Activated naive CD8-positive, alpha-beta T cell treated with anti-CD3 and anti-CD28 coated beads for 36 hours (primary cell): ENCODE measurements at regions not wholly inside any gene's neighbourhood (a gene's known extent, or its start where the extent isn't known, plus 50 kb on each side); places are given as distances from the start of the nearest gene placed in this dataset.

ENCODE experiments used
- DNase-seq: peaks from one replicate; pipeline ENCODE4 v3.0.0; 2021
- H3K27ac Mint-ChIP-seq: one replicate; pipeline ENCODE4 v1.8.0; 2022; ENCODE audit warnings: mild to moderate bottlenecking, moderate library complexity, mixed read lengths
- H3K27me3 Mint-ChIP-seq: one replicate; pipeline ENCODE4 v1.8.0; 2022; ENCODE audit warnings: mild to moderate bottlenecking, mixed read lengths
- H3K36me3 Mint-ChIP-seq: one replicate; pipeline ENCODE4 v1.8.0; 2021; ENCODE audit warnings: mild to moderate bottlenecking, mixed read lengths
- H3K4me1 Mint-ChIP-seq: one replicate; pipeline ENCODE4 v1.8.0; 2021; ENCODE audit warnings: mixed read lengths
- H3K4me3 Mint-ChIP-seq: one replicate; pipeline ENCODE4 v1.8.0; 2022; ENCODE audit warnings: mild to moderate bottlenecking, moderate library complexity, mixed read lengths
- H3K9me3 Mint-ChIP-seq: one replicate; pipeline ENCODE4 v1.8.0; 2022; ENCODE audit warnings: mixed read lengths

DNA sequence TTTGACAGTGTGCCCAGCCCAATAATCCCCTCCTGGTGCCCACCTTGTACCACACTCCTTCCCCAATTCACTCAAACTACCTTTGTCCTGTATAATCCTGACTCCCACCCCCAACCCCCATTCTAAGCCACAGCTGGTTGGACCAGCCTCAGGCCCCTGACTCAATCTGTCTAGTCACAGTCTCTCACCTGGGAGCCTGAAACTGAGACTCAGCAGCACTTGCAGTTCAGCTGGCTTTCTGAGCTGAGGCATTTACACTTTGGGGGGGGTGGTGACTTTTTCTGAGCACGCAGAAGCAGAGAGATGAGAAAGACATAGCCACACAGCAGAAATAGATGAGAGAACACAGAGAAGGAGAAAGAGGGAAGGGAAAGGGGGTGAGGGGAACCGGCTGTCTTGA, 247.3 kb downstream of the MAN2A1 start:
- Mint-ChIP-seq H3K27ac (no peak overlapping the region), H3K4me3 (no peak overlapping the region), H3K36me3 (peaks cover 2% of the 10 kb centered on the region), H3K9me3 (peaks cover 11% of the 10 kb centered on the region), H3K27me3 (no peaks in the 10 kb centered on the region), H3K4me1 (peaks cover 11% of the 10 kb centered on the region)
- no peak for DNase-seq

DNA sequence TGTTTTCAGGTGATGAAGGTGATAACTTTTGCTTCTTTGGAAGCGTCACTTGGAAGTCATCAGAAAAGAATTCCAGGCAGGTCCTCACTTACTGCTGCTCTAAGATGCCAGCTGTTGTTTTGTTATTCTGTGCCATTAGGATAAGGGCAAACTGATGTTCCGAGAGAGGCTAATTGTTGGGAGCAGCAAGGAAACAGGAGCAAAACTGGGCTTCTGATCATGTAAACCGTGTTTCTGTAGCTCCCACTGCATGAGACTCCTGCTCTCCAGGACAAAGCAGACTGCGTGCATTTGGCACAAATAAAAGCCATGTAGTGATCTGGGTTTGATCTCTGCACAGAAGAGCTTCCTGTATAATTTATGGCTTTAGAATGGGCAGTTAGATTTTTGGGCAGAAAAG, 248.2 kb downstream of the MAN2A1 start:
- Mint-ChIP-seq H3K36me3 (peaks cover 2% of the 10 kb centered on the region), H3K4me1 (peaks cover 10% of the 10 kb centered on the region), H3K4me3 (no peak overlapping the region), H3K9me3 (peaks cover 11% of the 10 kb centered on the region), H3K27me3 (no peaks in the 10 kb centered on the region), H3K27ac (no peak overlapping the region)
- DNase-seq = no peak

DNA sequence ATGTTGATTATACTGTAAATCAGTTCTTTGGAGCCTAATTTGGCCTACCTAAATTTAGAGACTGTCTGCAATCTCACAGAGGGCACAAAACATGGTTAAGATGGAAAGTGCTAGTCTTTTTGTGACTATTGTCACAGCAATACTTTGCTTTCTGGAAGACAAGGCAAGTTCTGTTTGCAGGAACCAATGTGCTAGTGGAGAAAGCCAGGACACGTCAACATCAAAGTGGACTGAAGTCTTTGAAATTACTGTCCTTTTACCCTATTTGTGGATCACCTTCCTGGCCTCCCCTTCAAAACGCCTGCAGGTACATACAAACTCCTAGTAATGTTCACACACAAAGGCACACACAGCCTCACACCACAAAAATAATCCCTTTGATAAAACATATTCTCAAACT, 248.7 kb downstream of the MAN2A1 start:
- Mint-ChIP-seq H3K9me3 (peaks cover 10% of the 10 kb centered on the region), H3K36me3 (peaks cover 2% of the 10 kb centered on the region), H3K4me3 (no peak overlapping the region)

DNA sequence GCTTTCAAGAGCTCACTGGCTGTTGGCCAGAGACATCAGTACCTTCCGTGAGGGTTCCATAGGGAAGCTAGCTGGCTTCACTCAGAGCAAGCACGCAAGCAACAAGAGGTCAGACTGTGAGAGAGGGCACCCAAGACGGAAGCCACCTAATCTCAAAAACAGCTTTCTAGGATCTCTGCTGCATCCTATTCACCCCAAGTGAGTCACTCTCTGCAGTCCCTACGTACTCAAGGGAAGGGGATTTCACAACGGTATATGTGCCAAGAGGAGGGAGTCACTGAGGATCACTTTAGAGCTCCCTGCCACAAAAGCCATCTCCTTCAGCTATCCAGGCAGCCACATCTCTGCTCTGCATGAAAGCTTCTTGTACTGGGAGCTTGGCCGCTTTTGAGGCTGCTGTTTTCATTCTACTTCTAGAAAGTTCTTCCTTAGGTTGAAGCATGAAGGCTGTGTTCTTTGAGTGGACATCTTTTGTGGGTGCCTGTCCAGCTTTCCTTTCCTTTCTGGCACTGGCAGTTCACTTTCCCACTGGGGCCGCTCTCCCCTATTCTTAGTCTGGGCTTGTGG, 249.5 kb downstream of the MAN2A1 start:
- DNase-seq = no peak
- H3K27me3 Mint-ChIP-seq = no peaks in the 10 kb centered on the region
- peaks cover 2% of the 10 kb centered on the region for H3K36me3 Mint-ChIP-seq
- H3K27ac Mint-ChIP-seq = no peak overlapping the region
- H3K4me3 Mint-ChIP-seq = no peak overlapping the region
- peaks cover 10% of the 10 kb centered on the region for H3K9me3 Mint-ChIP-seq
- H3K4me1 Mint-ChIP-seq = peaks cover 10% of the 10 kb centered on the region

More for the DNA sequence above, 248.7 kb downstream of the MAN2A1 start:
- no peak overlapping the region for H3K27ac Mint-ChIP-seq
- H3K27me3 Mint-ChIP-seq = no peaks in the 10 kb centered on the region
- no peak for DNase-seq
- peaks cover 10% of the 10 kb centered on the region for H3K4me1 Mint-ChIP-seq

DNA sequence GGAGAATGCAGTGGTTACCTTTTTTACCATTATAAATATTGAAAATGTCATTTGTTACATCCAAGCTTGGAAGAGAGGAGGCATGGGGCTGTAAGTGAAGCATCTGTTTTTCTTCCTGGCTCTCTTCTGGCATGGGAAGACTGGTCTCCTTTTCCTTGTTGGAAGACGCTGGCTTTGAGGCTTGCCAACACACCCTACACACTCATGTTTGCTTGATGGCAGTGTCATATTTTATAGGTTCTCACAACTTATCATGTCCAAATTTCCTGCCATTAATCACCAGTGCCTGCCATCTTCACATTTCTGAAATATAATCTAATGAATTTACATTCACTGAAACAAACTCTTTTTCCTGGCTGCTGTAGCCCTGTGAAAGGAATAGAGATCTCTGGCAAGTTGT, 252.9 kb downstream of the MAN2A1 start:
- Mint-ChIP-seq H3K4me3 (no peak overlapping the region), H3K27me3 (no peaks in the 10 kb centered on the region), H3K9me3 (peaks cover 10% of the 10 kb centered on the region), H3K36me3 (peaks cover 2% of the 10 kb centered on the region), H3K27ac (no peak overlapping the region), H3K4me1 (peaks cover 15% of the 10 kb centered on the region)
- DNase-seq = no peak

DNA sequence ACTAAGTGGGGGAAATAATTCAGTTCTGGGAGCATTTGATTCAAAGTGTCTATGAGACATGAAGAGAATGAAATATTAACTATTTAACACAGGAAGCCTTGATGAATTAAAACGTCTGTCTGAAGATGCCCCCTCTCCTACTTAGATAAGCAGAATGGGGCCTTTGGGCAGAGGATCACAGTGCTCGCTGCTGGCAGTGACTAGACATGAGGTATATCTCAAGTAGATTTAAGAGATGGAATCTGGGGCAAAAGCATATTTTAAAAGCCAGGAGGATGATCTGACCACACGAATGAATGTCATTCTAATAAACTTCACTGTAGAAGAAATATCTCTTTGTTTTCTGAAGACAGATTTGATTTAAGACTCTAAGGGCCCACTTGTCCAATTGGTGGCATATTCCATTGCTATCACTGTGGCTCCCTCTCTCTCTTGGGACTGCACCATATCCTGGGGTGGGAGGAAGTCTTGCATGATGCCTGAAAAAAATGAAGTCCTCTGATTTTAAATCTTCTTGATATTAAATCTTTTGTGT, 254.0 kb downstream of the MAN2A1 start:
- peaks cover 10% of the 10 kb centered on the region for H3K9me3 Mint-ChIP-seq
- H3K4me3 Mint-ChIP-seq = no peak overlapping the region
- no peaks in the 10 kb centered on the region for H3K27me3 Mint-ChIP-seq
- no peak for DNase-seq
- peaks cover 14% of the 10 kb centered on the region for H3K4me1 Mint-ChIP-seq
- no peak overlapping the region for H3K27ac Mint-ChIP-seq
- peaks cover 2% of the 10 kb centered on the region for H3K36me3 Mint-ChIP-seq

DNA sequence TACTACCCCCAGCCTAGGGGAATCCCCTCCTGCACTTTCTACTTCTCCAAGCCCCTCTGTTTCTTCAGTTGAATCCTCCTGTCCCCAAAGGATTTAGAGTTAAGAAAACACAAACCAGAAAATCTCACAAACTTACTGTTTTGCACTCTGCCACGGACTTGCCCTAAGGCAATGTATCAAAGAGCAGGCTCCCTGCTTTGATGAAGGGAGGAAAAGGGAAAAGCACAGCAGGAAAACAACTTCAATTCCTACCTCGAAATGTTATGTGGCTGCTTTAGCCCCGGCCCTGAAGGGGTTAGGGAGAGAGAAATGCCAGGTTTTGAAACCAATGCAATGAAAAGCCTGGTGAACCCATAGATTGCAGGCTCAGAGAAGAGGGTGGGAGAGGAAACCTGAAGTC, 254.7 kb downstream of the MAN2A1 start:
- Mint-ChIP-seq H3K27me3 (no peaks in the 10 kb centered on the region), H3K4me1 (peaks cover 14% of the 10 kb centered on the region)

DNA sequence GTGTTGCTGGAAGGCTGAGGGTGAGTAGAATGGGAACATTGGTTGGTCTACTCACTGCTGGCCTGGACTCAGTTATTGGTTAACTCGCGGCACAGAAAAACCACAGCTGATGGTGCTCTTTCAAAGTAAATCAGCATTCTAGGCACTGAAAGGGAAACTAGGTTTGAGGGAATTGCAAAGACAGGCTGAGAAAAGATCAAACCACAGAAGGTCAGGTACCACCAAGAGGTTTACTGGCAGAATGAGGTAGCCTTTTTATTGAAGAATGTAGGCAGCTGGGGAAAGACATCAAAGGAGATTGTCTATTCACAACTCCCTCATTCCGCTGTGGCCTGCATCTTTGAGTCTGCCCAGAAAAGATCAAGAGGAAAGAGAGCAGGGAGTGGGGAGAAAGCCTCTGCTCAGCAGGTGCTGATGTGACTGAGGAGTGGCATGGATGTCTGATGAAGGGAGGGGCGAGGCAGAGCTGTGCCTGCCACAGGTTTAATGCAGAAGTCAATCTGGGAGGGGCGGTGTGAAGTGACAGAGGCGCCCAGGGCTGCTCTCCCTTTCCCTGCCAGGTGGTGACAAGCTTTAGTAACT, 255.5 kb downstream of the MAN2A1 start:
- DNase-seq = no peak
- Mint-ChIP-seq H3K27me3 (no peaks in the 10 kb centered on the region), H3K27ac (peak overlapping the region; percentile 32), H3K9me3 (peaks cover 3% of the 10 kb centered on the region), H3K4me1 (peaks cover 14% of the 10 kb centered on the region), H3K4me3 (peak overlapping the region; percentile 1), H3K36me3 (no peaks in the 10 kb centered on the region)

More for the DNA sequence above, 254.7 kb downstream of the MAN2A1 start:
- peaks cover 9% of the 10 kb centered on the region for H3K9me3 Mint-ChIP-seq
- H3K36me3 Mint-ChIP-seq = peaks cover 2% of the 10 kb centered on the region
- DNase-seq = no peak
- H3K27ac Mint-ChIP-seq = no peak overlapping the region
- H3K4me3 Mint-ChIP-seq = no peak overlapping the region

DNA sequence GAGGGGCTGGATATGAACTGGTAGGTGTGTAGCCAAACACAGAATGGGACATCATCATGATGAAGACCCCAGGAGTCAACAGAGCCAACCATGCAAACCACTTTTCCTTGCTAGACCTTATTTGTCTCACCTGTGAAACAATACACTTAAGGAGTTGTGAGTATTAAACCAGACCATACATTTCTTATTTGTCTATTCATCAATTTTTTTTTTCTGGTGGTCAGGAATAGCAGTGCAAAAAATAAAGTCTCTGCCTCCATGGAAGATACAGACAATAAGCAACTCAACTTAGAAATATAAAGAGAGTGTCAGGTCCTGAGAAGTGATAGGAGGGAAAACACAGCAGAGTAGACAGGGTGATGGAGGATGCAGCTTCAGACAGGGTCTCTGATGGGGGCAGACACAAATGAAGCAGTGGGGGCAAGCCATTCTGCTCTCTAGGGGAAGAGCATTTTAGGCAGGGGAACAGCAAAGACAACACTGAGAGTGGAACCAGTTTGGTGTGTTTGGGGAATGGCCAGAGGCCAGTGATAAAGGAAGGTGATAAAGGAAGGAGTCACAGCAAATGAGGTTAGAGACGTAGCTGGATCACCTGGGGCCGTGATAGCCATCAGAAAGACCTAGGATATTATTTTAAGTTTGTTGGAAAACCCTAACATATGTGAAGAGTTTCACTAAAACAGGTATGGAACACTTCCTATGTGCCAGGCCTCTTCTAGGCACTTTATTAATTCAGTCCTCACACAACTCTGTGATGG, 256.2 kb downstream of the MAN2A1 start:
- DNase-seq = no peak
- Mint-ChIP-seq H3K27ac (no peak overlapping the region), H3K4me3 (no peak overlapping the region), H3K9me3 (peaks cover 3% of the 10 kb centered on the region), H3K4me1 (peaks cover 14% of the 10 kb centered on the region), H3K36me3 (no peaks in the 10 kb centered on the region), H3K27me3 (no peaks in the 10 kb centered on the region)

DNA sequence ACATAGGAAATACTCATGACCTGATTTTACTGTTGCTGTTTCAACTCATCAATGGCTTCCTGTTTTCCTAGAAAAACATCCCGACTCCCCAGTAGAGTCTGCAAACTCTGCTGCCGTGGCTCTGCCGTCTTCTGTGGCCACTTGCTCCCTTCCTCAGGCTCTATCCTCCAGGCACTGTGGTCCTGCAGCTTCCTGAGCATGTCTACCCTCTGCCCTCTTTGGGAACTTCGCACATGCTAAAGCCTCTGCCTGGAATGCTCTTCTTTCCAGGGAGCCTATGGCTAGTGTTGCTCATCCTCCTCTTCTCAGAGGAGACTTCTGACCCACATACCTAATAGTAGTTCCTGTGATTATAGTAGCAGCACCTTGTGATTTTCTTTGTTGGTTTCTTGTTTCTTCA, 256.9 kb downstream of the MAN2A1 start:
- no peaks in the 10 kb centered on the region for H3K9me3 Mint-ChIP-seq
- no peaks in the 10 kb centered on the region for H3K27me3 Mint-ChIP-seq
- no peak for DNase-seq
- H3K4me1 Mint-ChIP-seq = peaks cover 14% of the 10 kb centered on the region
- H3K4me3 Mint-ChIP-seq = no peak overlapping the region
- no peak overlapping the region for H3K27ac Mint-ChIP-seq
- H3K36me3 Mint-ChIP-seq = no peaks in the 10 kb centered on the region

DNA sequence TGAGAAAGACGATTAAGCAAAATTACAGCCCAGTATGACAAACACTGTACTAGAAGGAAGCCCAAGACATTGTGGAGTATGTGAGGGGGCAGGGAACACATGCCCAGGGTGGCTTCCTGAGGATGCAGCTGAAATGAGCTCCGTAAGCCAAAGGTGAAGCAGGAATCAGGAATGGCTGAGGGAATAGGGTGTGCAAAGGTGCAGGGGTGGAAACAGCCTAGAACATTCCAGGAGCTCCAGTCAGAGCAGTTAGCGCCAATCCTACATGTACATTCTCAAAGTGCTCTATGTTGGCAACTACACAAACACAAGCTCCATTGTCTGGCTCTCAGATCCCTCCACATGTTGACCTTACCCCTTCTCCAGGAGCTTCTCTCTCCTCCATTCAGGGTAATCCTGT, 257.9 kb downstream of the MAN2A1 start:
- Mint-ChIP-seq H3K36me3 (no peaks in the 10 kb centered on the region), H3K27me3 (no peaks in the 10 kb centered on the region), H3K4me1 (peaks cover 14% of the 10 kb centered on the region), H3K27ac (no peak overlapping the region), H3K9me3 (no peaks in the 10 kb centered on the region), H3K4me3 (no peak overlapping the region)
- no peak for DNase-seq

DNA sequence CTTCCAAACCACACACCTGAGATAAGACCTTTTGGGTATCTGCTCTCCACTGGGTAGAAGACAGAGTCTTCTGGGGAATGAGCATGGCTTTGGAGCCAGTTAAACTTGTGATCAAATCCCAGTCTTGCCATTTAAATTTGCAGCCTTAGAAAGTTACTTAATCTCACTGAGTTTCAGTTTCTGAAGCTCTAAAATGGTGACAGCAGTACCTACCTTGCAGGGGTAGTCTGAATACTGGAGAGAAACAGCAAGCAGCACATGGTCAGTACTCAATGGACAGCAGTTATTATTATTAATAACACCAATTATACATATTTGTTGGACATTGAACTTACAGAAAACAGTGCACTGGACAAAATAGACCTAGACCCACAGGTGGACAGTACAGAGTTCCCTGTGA, 260.9 kb downstream of the MAN2A1 start:
- H3K36me3 Mint-ChIP-seq = no peaks in the 10 kb centered on the region
- H3K4me3 Mint-ChIP-seq = no peak overlapping the region
- DNase-seq = no peak
- H3K9me3 Mint-ChIP-seq = no peaks in the 10 kb centered on the region
- peaks cover 4% of the 10 kb centered on the region for H3K4me1 Mint-ChIP-seq
- H3K27ac Mint-ChIP-seq = no peak overlapping the region
- no peaks in the 10 kb centered on the region for H3K27me3 Mint-ChIP-seq

DNA sequence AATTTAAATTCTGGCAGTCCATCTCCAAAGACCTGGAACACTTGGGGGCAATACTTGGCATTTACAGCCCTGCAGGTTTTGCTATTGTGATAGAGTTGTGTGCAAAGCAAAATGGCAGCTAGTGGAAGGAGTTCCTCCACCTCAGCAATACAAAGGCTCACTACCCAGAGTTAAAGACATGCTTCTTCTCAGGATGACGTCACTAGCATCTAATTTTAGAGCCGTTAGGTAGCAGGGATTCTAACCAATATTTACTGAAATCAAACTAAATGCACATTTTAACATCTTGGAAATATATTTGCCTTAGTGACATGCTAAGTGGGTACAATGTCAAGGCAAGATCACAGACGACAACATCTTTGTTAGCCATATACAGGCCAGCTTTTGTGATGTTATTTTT, 261.6 kb downstream of the MAN2A1 start:
- no peaks in the 10 kb centered on the region for H3K4me1 Mint-ChIP-seq
- no peak overlapping the region for H3K27ac Mint-ChIP-seq
- H3K27me3 Mint-ChIP-seq = no peaks in the 10 kb centered on the region
- no peak for DNase-seq
- no peak overlapping the region for H3K4me3 Mint-ChIP-seq
- H3K36me3 Mint-ChIP-seq = no peaks in the 10 kb centered on the region
- H3K9me3 Mint-ChIP-seq = no peaks in the 10 kb centered on the region

DNA sequence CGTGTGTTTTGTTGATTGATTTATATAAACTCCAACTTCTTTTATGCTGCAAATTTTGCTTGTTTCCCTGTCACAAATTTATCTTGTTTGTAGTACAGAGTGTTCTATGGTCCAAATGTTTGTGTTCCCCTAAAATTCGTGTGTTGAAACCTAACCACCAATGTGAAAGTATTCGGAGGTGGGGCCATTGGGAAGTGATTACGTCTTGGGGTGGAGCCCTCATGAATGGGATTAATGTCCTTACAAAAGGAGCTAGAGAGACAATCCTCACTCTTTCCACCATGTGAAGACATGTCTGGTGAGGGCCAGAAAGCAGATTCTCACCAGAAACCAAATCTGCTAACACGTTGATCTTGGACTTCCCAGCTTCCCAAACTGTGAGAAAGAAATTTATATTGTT, 262.0 kb downstream of the MAN2A1 start:
- Mint-ChIP-seq H3K9me3 (no peaks in the 10 kb centered on the region), H3K27ac (no peak overlapping the region), H3K4me1 (no peaks in the 10 kb centered on the region), H3K4me3 (no peak overlapping the region), H3K36me3 (no peaks in the 10 kb centered on the region), H3K27me3 (no peaks in the 10 kb centered on the region)
- no peak for DNase-seq

DNA sequence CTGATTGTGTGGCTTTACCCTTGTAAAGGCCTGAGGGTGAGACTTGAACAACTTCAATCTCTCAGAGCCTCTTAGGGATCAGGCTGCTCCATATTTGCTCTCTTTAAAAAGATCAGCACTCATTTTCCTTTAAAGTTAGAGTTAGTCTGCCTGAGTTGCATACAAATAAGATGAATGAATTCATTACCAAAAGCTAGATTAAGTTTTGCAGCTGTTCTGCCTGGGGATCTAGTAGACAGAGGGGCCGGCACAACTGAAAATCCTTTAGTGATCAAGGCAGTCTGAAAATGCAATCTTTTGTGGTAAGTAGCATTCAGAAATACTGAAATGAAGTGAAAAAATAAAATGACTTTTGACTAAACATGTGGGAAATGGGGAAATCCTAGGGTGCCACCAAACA, 264.0 kb downstream of the MAN2A1 start:
- Mint-ChIP-seq H3K4me3 (no peak overlapping the region), H3K36me3 (no peaks in the 10 kb centered on the region), H3K9me3 (no peaks in the 10 kb centered on the region), H3K4me1 (no peaks in the 10 kb centered on the region), H3K27ac (no peak overlapping the region), H3K27me3 (no peaks in the 10 kb centered on the region)
- no peak for DNase-seq

DNA sequence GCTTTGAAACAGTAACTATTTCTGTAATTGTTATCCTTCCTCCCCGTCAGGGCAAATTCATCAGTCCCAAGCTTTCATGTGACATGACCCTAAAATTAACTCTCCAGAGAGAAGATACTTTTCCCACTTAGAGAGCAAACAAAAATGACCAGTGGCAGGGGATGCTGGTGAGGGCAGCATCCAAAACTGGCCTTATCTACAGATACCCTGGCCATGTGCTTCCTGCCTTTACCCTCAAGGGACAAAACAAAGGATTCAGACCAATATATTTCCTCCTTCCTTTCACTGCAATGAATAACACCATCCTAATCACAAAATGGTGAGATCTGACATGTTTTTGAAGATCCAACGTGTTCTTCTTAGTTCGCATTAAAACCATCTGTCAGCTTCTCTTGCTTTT, 267.2 kb downstream of the MAN2A1 start:
- Mint-ChIP-seq H3K27ac (no peak overlapping the region), H3K36me3 (no peaks in the 10 kb centered on the region), H3K4me3 (no peak overlapping the region), H3K9me3 (no peaks in the 10 kb centered on the region), H3K4me1 (peaks cover 2% of the 10 kb centered on the region), H3K27me3 (no peaks in the 10 kb centered on the region)
- DNase-seq = no peak
